ENCODE measurements at regions not wholly inside any gene's neighbourhood (a gene's known extent, or its start where the extent isn't known, plus 50 kb on each side); places are given as distances from the start of the nearest gene placed in this dataset.
A peak's percentile ranks its signal among the peaks of the same experiment; 100 is the strongest.

DNA sequence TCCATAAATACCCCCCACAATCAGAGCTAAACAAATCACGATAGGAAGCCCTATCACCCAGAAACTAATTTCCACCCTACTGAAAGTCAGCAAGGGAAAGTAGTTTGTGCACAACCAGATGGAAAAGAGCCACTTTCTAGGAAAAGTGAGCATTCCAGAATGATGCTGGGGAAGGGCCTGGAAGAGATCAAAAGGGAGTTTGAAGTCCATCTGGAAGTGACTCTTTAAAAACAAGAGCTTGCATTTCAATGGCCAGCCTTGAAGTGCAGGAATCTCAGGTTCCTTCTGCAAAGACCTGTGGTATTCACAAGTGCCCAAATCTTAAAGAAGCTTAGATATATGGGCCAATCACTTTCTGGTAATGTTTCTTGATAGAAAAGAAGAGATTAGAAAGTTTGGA is 97.0 kb upstream of the LDB2 start (continued):
- TF ChIP-seq, protein P1, sequence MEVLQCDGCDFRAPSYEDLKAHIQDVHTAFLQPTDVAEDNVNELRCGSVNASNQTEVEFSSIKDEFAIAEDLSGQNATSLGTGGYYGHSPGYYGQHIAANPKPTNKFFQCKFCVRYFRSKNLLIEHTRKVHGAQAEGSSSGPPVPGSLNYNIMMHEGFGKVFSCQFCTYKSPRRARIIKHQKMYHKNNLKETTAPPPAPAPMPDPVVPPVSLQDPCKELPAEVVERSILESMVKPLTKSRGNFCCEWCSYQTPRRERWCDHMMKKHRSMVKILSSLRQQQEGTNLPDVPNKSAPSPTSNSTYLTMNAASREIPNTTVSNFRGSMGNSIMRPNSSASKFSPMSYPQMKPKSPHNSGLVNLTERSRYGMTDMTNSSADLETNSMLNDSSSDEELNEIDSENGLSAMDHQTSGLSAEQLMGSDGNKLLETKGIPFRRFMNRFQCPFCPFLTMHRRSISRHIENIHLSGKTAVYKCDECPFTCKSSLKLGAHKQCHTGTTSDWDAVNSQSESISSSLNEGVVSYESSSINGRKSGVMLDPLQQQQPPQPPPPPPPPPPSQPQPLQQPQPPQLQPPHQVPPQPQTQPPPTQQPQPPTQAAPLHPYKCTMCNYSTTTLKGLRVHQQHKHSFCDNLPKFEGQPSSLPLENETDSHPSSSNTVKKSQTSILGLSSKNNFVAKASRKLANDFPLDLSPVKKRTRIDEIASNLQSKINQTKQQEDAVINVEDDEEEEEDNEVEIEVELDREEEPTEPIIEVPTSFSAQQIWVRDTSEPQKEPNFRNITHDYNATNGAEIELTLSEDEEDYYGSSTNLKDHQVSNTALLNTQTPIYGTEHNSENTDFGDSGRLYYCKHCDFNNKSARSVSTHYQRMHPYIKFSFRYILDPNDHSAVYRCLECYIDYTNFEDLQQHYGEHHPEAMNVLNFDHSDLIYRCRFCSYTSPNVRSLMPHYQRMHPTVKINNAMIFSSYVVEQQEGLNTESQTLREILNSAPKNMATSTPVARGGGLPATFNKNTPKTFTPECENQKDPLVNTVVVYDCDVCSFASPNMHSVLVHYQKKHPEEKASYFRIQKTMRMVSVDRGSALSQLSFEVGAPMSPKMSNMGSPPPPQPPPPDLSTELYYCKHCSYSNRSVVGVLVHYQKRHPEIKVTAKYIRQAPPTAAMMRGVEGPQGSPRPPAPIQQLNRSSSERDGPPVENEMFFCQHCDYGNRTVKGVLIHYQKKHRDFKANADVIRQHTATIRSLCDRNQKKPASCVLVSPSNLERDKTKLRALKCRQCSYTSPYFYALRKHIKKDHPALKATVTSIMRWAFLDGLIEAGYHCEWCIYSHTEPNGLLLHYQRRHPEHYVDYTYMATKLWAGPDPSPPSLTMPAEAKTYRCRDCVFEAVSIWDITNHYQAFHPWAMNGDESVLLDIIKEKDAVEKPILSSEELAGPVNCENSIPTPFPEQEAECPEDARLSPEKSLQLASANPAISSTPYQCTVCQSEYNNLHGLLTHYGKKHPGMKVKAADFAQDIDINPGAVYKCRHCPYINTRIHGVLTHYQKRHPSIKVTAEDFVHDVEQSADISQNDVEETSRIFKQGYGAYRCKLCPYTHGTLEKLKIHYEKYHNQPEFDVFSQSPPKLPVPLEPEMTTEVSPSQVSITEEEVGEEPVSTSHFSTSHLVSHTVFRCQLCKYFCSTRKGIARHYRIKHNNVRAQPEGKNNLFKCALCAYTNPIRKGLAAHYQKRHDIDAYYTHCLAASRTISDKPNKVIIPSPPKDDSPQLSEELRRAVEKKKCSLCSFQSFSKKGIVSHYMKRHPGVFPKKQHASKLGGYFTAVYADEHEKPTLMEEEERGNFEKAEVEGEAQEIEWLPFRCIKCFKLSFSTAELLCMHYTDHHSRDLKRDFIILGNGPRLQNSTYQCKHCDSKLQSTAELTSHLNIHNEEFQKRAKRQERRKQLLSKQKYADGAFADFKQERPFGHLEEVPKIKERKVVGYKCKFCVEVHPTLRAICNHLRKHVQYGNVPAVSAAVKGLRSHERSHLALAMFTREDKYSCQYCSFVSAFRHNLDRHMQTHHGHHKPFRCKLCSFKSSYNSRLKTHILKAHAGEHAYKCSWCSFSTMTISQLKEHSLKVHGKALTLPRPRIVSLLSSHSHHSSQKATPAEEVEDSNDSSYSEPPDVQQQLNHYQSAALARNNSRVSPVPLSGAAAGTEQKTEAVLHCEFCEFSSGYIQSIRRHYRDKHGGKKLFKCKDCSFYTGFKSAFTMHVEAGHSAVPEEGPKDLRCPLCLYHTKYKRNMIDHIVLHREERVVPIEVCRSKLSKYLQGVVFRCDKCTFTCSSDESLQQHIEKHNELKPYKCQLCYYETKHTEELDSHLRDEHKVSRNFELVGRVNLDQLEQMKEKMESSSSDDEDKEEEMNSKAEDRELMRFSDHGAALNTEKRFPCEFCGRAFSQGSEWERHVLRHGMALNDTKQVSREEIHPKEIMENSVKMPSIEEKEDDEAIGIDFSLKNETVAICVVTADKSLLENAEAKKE (CRISPR knock-in tag; IDR thresholded peaks at IDR 0.05), result peak; percentile 83
- TF ChIP-seq CREB1 (CRISPR knock-in tag; IDR thresholded peaks at IDR 0.05; ENCODE audit: low read depth) (no peak), NANOG (IDR thresholded peaks at IDR 0.05; ENCODE audit: borderline replicate concordance) (peak; percentile 88; the same call in 1 of the 2 replicates), ZNF331 (CRISPR knock-in tag; IDR thresholded peaks at IDR 0.05; ENCODE audit: low read depth) (no peak)

DNA sequence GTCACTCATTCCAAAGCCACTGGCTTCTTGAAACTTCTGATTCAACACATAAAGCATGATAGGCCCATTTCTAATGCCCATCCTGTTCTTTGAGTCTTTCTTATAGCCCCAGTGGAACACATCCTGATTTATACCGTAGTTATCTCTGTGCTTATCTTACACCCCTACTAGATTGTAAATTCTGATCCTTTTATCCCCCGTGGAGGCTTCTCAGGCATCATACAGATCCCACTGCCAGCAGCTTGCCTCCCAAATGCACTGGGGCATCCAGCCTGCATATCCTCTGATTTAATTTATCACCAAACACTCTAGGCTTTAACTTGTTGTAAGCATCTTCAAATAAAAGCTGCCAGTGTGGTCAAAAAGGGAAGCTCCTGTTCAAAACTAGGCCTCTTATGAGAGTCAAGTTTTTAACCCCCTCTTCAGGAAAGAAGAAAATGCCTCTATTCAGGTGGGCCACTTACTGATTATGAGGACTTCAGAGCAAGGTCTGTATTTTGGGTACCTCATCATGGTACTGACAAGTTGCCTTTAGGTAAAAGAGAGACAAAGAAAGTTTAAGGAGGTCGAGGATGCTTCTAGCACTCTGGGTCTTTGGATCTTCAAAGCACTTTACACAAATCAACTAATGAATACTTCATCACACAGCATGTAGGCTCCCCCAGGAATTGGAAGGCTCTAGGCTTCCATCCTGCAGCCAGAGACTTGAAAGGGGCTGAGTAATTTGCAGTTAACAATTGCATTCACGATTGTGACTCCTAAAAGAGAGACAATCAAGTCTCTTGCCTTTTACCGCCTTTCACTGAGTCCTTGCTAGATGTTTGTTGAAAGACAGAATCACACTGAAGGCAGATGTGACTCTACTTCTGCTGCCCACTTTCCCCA is 95.8 kb upstream of the LDB2 start:
- Histone ChIP-seq H3F3A (replicated peaks; ENCODE audit: low read depth) (0 out of 2 replicates have a peak, but pooled peaks cover 4% of the 10 kb centered on the region), H4K20me1 (replicated peaks; ENCODE audit: insufficient read depth) (no peaks in the 10 kb centered on the region), H3K4me1 (ENCODE audit: insufficient read depth) (peaks cover 42% of the 10 kb centered on the region), H2AFZ (no peak overlapping the region), H3K4me2 (peak overlapping the region; percentile 15), H3K9me2 (ENCODE audit: insufficient read depth) (no peaks in the 10 kb centered on the region), H3K27ac (ENCODE audit: low read depth) (0 out of 2 replicates have a peak overlapping the region, but pooled peaks have one; percentile 3), H3K27me3 (ENCODE audit: insufficient read depth) (no peaks in the 10 kb centered on the region), H3K79me2 (replicated peaks; ENCODE audit: insufficient read depth) (no peaks in the 10 kb centered on the region), H3K4me3 (no peak overlapping the region), H3K36me3 (ENCODE audit: insufficient read depth) (no peaks in the 10 kb centered on the region; the same call in 1 of the 2 replicates)
- peak; percentile 63 for DNase-seq (ENCODE audit: low spot score)
- peaks cover 39% of the 10 kb centered on the region for H3K4me1 Mint-ChIP-seq
- TF ChIP-seq, protein P1 (CRISPR knock-in tag; IDR thresholded peaks at IDR 0.05), result no peak
- peak; percentile 64; the same call in 1 of the 2 replicates for TF ChIP-seq NANOG (IDR thresholded peaks at IDR 0.05; ENCODE audit: borderline replicate concordance)
- peaks cover 22% of the 10 kb centered on the region for H3K36me3 Mint-ChIP-seq (ENCODE audit: low read depth)
- peaks cover 2% of the 10 kb centered on the region for H3K27me3 Mint-ChIP-seq (ENCODE audit: insufficient read depth, low read depth, poor library complexity)
- no peak overlapping the region for H3K27ac Mint-ChIP-seq
- ATAC-seq, result peak; percentile 71
- H3K4me3 Mint-ChIP-seq, result no peak overlapping the region
- peaks cover 23% of the 10 kb centered on the region for H3K9me3 Mint-ChIP-seq

Data from GM23338 (cell line).